ENCODE measurements at regions not wholly inside any gene's neighbourhood (a gene's known extent, or its start where the extent isn't known, plus 50 kb on each side); places are given as distances from the start of the nearest gene placed in this dataset.

DNA sequence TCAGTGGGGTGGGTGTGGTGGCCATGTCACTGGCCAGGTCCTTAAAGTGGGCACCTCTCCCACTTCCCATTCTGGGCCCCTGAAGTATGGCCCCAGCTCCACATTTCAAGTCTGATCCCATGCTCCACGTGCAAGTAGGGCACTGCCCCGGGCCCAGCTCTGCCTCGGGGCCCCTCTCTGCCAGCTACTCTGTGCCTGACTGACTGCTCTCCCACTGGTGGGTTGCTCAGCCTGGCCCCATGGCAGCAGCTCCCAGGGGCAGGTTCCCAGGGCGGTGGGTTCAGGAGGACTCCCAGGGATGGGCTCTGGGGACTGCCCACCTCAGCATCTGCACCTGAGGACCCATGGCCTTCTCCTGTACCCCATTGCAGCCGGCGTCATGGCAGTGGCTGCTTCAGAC, 110.2 kb upstream of the FAM180A start:
- TF ChIP-seq, protein P1, sequence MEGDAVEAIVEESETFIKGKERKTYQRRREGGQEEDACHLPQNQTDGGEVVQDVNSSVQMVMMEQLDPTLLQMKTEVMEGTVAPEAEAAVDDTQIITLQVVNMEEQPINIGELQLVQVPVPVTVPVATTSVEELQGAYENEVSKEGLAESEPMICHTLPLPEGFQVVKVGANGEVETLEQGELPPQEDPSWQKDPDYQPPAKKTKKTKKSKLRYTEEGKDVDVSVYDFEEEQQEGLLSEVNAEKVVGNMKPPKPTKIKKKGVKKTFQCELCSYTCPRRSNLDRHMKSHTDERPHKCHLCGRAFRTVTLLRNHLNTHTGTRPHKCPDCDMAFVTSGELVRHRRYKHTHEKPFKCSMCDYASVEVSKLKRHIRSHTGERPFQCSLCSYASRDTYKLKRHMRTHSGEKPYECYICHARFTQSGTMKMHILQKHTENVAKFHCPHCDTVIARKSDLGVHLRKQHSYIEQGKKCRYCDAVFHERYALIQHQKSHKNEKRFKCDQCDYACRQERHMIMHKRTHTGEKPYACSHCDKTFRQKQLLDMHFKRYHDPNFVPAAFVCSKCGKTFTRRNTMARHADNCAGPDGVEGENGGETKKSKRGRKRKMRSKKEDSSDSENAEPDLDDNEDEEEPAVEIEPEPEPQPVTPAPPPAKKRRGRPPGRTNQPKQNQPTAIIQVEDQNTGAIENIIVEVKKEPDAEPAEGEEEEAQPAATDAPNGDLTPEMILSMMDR (IDR thresholded peaks at IDR 0.05): no peak
- TF ChIP-seq EZH2phosphoT487 (IDR thresholded peaks at IDR 0.05): no peak
